ENCODE measurements at regions not wholly inside any gene's neighbourhood (a gene's known extent, or its start where the extent isn't known, plus 50 kb on each side); places are given as distances from the start of the nearest gene placed in this dataset.

- TF ChIP-seq CTCF (conservative IDR thresholded peaks at IDR 0.05 in 1 of 2, IDR thresholded peaks at IDR 0.05 in 1 of 2; ENCODE audit: low read depth in 1 of 2, low read length in 2 of 2) (no peak), EZH2 (IDR thresholded peaks at IDR 0.05; ENCODE audit: low read length, missing control alignments) (no peak)
Observed at GRCh38 chr6:159494586-159494972, 198.5 kb downstream of the SOD2 start.
